VCaP (cell line): ENCODE measurements at regions not wholly inside any gene's neighbourhood (a gene's known extent, or its start where the extent isn't known, plus 50 kb on each side); places are given as distances from the start of the nearest gene placed in this dataset.

Source experiments
- H3K27ac ChIP-seq: fragments of 450-650 bp; 2 replicates; pipeline ENCODE4 v1.5.1; 2017
- CTCF ChIP-seq: fragments of 450-650 bp; conservative IDR thresholded peaks from 2 replicates; pipeline ENCODE4 v1.5.1; 2017; ENCODE audit warnings: mild to moderate bottlenecking, moderate library complexity

GRCh38 chr20:19833395-19833794 lies 75.3 kb downstream of the RIN2 start:
- no peak for TF ChIP-seq CTCF
- H3K27ac ChIP-seq = no peak overlapping the region

GRCh38 chr20:19834287-19834686 lies 76.2 kb downstream of the RIN2 start:
- no peak overlapping the region for H3K27ac ChIP-seq

GRCh38 chr20:19834783-19835182 lies 76.7 kb downstream of the RIN2 start:
- TF ChIP-seq CTCF = no peak
- H3K27ac ChIP-seq = no peak overlapping the region

More at GRCh38 chr20:19834287-19834686, 76.2 kb downstream of the RIN2 start:
- no peak for TF ChIP-seq CTCF

GRCh38 chr20:19835533-19836222 lies 77.6 kb downstream of the RIN2 start:
- no peak for TF ChIP-seq CTCF

GRCh38 chr20:19838468-19838867 lies 80.4 kb downstream of the RIN2 start:
- no peak for TF ChIP-seq CTCF
- H3K27ac ChIP-seq = no peak overlapping the region

More at GRCh38 chr20:19835533-19836222, 77.6 kb downstream of the RIN2 start:
- H3K27ac ChIP-seq = no peak overlapping the region

- no peak for TF ChIP-seq CTCF
- H3K27ac ChIP-seq = no peak overlapping the region
These were observed 81.0 kb downstream of the RIN2 start for GRCh38 chr20:19839053-19839452.

GRCh38 chr20:19840111-19840710 lies 82.2 kb downstream of the RIN2 start:
- no peak overlapping the region for H3K27ac ChIP-seq
- no peak for TF ChIP-seq CTCF
